ENCODE measurements at regions not wholly inside any gene's neighbourhood (a gene's known extent, or its start where the extent isn't known, plus 50 kb on each side); places are given as distances from the start of the nearest gene placed in this dataset.

GRCh38 chr19:33914599-33914998, 117.9 kb downstream of the KCTD15 start:
- no peak for TF ChIP-seq EZH2 (IDR thresholded peaks at IDR 0.05; ENCODE audit: low read length)
- TF ChIP-seq CTCF (optimal IDR thresholded peaks at IDR 0.05 in 1 of 3, IDR thresholded peaks at IDR 0.05 in 1 of 3, conservative IDR thresholded peaks at IDR 0.05 in 1 of 3; ENCODE audit: extremely low read depth in 1 of 3, insufficient read depth in 2 of 3, low read length in 3 of 3), result no peak
- Histone ChIP-seq H3K36me3 (ENCODE audit: control insufficient read depth in 2 of 2, extremely low read depth in 1 of 2, insufficient read depth in 2 of 2, low read length in 2 of 2) (no peaks in the 10 kb centered on the region), H3K27ac (ENCODE audit: control insufficient read depth, insufficient read depth, low read length) (no peak overlapping the region), H3K27me3 (ENCODE audit: control insufficient read depth, extremely low read depth, insufficient read depth, low read length) (no peaks in the 10 kb centered on the region), H3K9me1 (ENCODE audit: control insufficient read depth, extremely low read depth, insufficient read depth, low read length) (no peaks in the 10 kb centered on the region), H3K4me1 (ENCODE audit: control insufficient read depth, extremely low read depth, insufficient read depth, low read length) (no peaks in the 10 kb centered on the region), H3K9ac (ENCODE audit: control insufficient read depth, extremely low read depth, insufficient read depth, low read length) (no peak overlapping the region), H3K4me3 (ENCODE audit: control insufficient read depth in 2 of 3, extremely low read depth in 1 of 3, insufficient read depth in 2 of 3, low read depth in 1 of 3, low read length in 3 of 3) (no peak overlapping the region), H3K9me3 (ENCODE audit: control insufficient read depth, low read depth, low read length) (no peaks in the 10 kb centered on the region), H2AFZ (ENCODE audit: control insufficient read depth, low read length) (no peak overlapping the region), H3K4me2 (ENCODE audit: control insufficient read depth, extremely low read depth, insufficient read depth, low read depth, low read length) (no peak overlapping the region), H3K79me2 (ENCODE audit: control insufficient read depth, insufficient read depth, low read length) (no peaks in the 10 kb centered on the region), H4K20me1 (ENCODE audit: control insufficient read depth, extremely low read depth, insufficient read depth, low read length) (no peaks in the 10 kb centered on the region)
- dilution Hi-C loops (cut with MboI; ENCODE audit: extremely low pct_ligation_motif_present, low sequenced_read_pairs), result no loop called here
- DNase-seq (ENCODE audit: low read depth, low spot score) (no peak), FAIRE-seq (no peak)

- H3K79me2 ChIP-seq (ENCODE audit: control insufficient read depth, insufficient read depth, low read length), result no peaks in the 10 kb centered on the region
- H3K9ac ChIP-seq (ENCODE audit: control insufficient read depth, extremely low read depth, insufficient read depth, low read length), result no peak overlapping the region
- DNase-seq (ENCODE audit: low read depth, low spot score) (no peak), FAIRE-seq (no peak)
- H3K9me3 ChIP-seq (ENCODE audit: control insufficient read depth, low read depth, low read length), result no peaks in the 10 kb centered on the region
- H3K4me3 ChIP-seq (ENCODE audit: control insufficient read depth in 2 of 3, extremely low read depth in 1 of 3, insufficient read depth in 2 of 3, low read depth in 1 of 3, low read length in 3 of 3), result no peak overlapping the region
- no peak overlapping the region for H3K4me2 ChIP-seq (ENCODE audit: control insufficient read depth, extremely low read depth, insufficient read depth, low read depth, low read length)
- H4K20me1 ChIP-seq (ENCODE audit: control insufficient read depth, extremely low read depth, insufficient read depth, low read length), result no peaks in the 10 kb centered on the region
- H3K27me3 ChIP-seq (ENCODE audit: control insufficient read depth, extremely low read depth, insufficient read depth, low read length), result no peaks in the 10 kb centered on the region
- H2AFZ ChIP-seq (ENCODE audit: control insufficient read depth, low read length), result no peak overlapping the region
- H3K9me1 ChIP-seq (ENCODE audit: control insufficient read depth, extremely low read depth, insufficient read depth, low read length), result no peaks in the 10 kb centered on the region
- TF ChIP-seq CTCF (optimal IDR thresholded peaks at IDR 0.05 in 1 of 3, IDR thresholded peaks at IDR 0.05 in 1 of 3, conservative IDR thresholded peaks at IDR 0.05 in 1 of 3; ENCODE audit: extremely low read depth in 1 of 3, insufficient read depth in 2 of 3, low read length in 3 of 3) (no peak), EZH2 (IDR thresholded peaks at IDR 0.05; ENCODE audit: low read length) (no peak)
- dilution Hi-C loops (cut with MboI; ENCODE audit: extremely low pct_ligation_motif_present, low sequenced_read_pairs), result no loop called here
- H3K4me1 ChIP-seq (ENCODE audit: control insufficient read depth, extremely low read depth, insufficient read depth, low read length), result no peaks in the 10 kb centered on the region
- H3K36me3 ChIP-seq (ENCODE audit: control insufficient read depth in 2 of 2, extremely low read depth in 1 of 2, insufficient read depth in 2 of 2, low read length in 2 of 2), result no peaks in the 10 kb centered on the region
- H3K27ac ChIP-seq (ENCODE audit: control insufficient read depth, insufficient read depth, low read length), result no peak overlapping the region
Measured at GRCh38 chr19:33916792-33917191, 120.1 kb downstream of the KCTD15 start.
